Body of pancreas (tissue), 4 donors: ENCODE measurements at regions not wholly inside any gene's neighbourhood (a gene's known extent, or its start where the extent isn't known, plus 50 kb on each side); places are given as distances from the start of the nearest gene placed in this dataset.

ENCODE experiments used
- POLR2A ChIP-seq, 3 donors: fragments of 450-650 bp; IDR thresholded peaks; one replicate each; pipeline ENCODE4 v1.6.1; 2016; ENCODE audit warnings: antibody characterized with exemption in 3 of 3, mild to moderate bottlenecking in 2 of 3
- TF ChIP-seq, protein P1 (sequence below), 7 experiments: fragments of 450-650 bp in 4 of 7; fragments of 200-600 bp in 3 of 7; sonication (generic) in 3 of 7; IDR thresholded peaks; one replicate each; pipeline ENCODE4 v1.5.1; 2016 to 2019; ENCODE audit warnings: antibody characterized with exemption in 7 of 7

DNA sequence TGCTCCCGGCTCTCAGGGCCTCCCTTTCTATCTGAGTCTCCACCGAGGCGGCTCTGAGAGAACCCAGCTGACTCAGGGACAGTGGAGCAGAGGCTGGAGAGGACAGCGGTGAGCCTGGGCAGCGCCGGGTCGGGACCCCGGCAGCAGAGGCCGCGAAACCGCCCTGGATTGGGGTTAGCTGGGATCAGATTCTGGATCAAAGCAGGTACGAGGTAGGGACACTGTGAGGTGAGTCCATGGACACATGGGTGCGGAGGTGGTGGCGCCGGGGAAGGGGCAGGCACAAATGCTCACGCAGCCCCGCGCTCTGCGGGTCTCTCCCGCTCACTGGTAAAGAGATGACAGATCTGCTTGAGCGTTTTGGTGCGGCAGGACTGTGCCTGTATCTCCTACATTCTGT lies 146.4 kb upstream of the GGTLC1 start:
- TF ChIP-seq, protein P1, sequence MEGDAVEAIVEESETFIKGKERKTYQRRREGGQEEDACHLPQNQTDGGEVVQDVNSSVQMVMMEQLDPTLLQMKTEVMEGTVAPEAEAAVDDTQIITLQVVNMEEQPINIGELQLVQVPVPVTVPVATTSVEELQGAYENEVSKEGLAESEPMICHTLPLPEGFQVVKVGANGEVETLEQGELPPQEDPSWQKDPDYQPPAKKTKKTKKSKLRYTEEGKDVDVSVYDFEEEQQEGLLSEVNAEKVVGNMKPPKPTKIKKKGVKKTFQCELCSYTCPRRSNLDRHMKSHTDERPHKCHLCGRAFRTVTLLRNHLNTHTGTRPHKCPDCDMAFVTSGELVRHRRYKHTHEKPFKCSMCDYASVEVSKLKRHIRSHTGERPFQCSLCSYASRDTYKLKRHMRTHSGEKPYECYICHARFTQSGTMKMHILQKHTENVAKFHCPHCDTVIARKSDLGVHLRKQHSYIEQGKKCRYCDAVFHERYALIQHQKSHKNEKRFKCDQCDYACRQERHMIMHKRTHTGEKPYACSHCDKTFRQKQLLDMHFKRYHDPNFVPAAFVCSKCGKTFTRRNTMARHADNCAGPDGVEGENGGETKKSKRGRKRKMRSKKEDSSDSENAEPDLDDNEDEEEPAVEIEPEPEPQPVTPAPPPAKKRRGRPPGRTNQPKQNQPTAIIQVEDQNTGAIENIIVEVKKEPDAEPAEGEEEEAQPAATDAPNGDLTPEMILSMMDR (IDR thresholded peaks at IDR 0.05): no peak
- no peak for TF ChIP-seq POLR2A (IDR thresholded peaks at IDR 0.05)
